Endothelial cell of umbilical vein (primary cell): ENCODE measurements at regions not wholly inside any gene's neighbourhood (a gene's known extent, or its start where the extent isn't known, plus 50 kb on each side); places are given as distances from the start of the nearest gene placed in this dataset.

ENCODE experiments used
- BruUV-seq: library from RNA; stranded (reverse); fragments of 400-500 nt; replicated peaks from 2 replicates; lab custom pipeline; 2021; lab: Mats Ljungman, UMichigan
- CTCF ChIA-PET: fragments of 300-600, 350-600 bp; sonication (Branson Sonifier 250); formaldehyde crosslinking; loops from one replicate; lab custom pipeline; 2021; ENCODE audit warnings: antibody characterized with exemption, inconsistent platforms; lab: Charles Lee
- POLR2A ChIA-PET: fragments of 300-600, 350-600 bp; sonication (Branson Sonifier 250); formaldehyde crosslinking; loops from one replicate; lab custom pipeline; 2021; ENCODE audit warnings: antibody characterized with exemption, inconsistent platforms; lab: Charles Lee
- DNase-seq: peaks from one replicate; pipeline ENCODE4 v3.0.0-alpha.2; 2011; ENCODE audit warnings: low read depth, low spot score
- FAIRE-seq: peaks from 2 replicates; lab custom pipeline; 2011; peaks lifted over from hg19 to GRCh38; lab: Jason Lieb, UNC
- H2AFZ ChIP-seq: 2 replicates; pipeline ENCODE4 v1.6.0; 2012; ENCODE audit warnings: low read depth, low read length, control low read depth, inconsistent platforms
- H3K27ac ChIP-seq: 2 replicates; pipeline ENCODE4 v1.5.1; 2011; ENCODE audit warnings: low read depth, mild to moderate bottlenecking, control low read depth, low read length, moderate library complexity; ENCODE audit not compliant: insufficient read depth
- H3K27me3 ChIP-seq, 2 experiments: 2 replicates each; pipeline versions ENCODE4 v1.6.0 to v1.6.1; 2011; ENCODE audit warnings: low read length in 2 of 2, mixed read lengths in 1 of 2; ENCODE audit not compliant: control insufficient read depth in 2 of 2, insufficient read depth in 2 of 2
- H3K36me3 ChIP-seq, 2 experiments: 2 replicates in 1 of 2; 3 replicates in 1 of 2; pipeline ENCODE4 v1.5.1; 2011; ENCODE audit warnings: low read length in 2 of 2, mild to moderate bottlenecking in 1 of 2, moderate library complexity in 1 of 2; ENCODE audit not compliant: control insufficient read depth in 2 of 2, insufficient read depth in 2 of 2; ENCODE audit errors: extremely low read depth in 1 of 2
- H3K4me1 ChIP-seq: 3 replicates; pipeline ENCODE4 v1.5.1; 2011; ENCODE audit warnings: mild to moderate bottlenecking, low read length; ENCODE audit not compliant: control insufficient read depth, insufficient read depth; ENCODE audit errors: extremely low read depth
- H3K4me2 ChIP-seq: 2 replicates; pipeline ENCODE4 v1.6.1; 2011; ENCODE audit warnings: low read length, control low read depth, mixed read lengths; ENCODE audit not compliant: insufficient read depth
- H3K4me3 ChIP-seq, 3 experiments: fragments of 200-600 bp in 1 of 3; sonication (generic), shearing (Covaris generic) in 1 of 3; replicated peaks in 1 of 3; 2 replicates each; pipeline ENCODE4 v1.5.1; 2011 to 2016; ENCODE audit warnings: control low read depth in 3 of 3, low read length in 3 of 3, mild to moderate bottlenecking in 2 of 3, inconsistent platforms in 1 of 3, low read depth in 1 of 3, moderate library complexity in 1 of 3; ENCODE audit not compliant: insufficient read depth in 1 of 3
- H3K79me2 ChIP-seq: 2 replicates; pipeline ENCODE4 v1.6.0; 2012; ENCODE audit warnings: low read length, inconsistent platforms; ENCODE audit not compliant: control insufficient read depth, insufficient read depth
- H3K9ac ChIP-seq: replicated peaks from 2 replicates; pipeline ENCODE3; 2011; ENCODE audit warnings: low read length, control low read depth; ENCODE audit not compliant: insufficient read depth; ENCODE audit errors: extremely low read depth
- H3K9me1 ChIP-seq: replicated peaks from 3 replicates; pipeline ENCODE4 v1.6.0; 2011; ENCODE audit warnings: mild to moderate bottlenecking, low read length; ENCODE audit not compliant: control insufficient read depth, insufficient read depth; ENCODE audit errors: extremely low read depth
- H3K9me3 ChIP-seq: replicated peaks from 2 replicates; pipeline ENCODE4 v1.5.1; 2012; ENCODE audit warnings: low read length, inconsistent platforms; ENCODE audit not compliant: control insufficient read depth, insufficient read depth
- H4K20me1 ChIP-seq: replicated peaks from 2 replicates; pipeline ENCODE3; 2011; ENCODE audit warnings: mild to moderate bottlenecking, low read length; ENCODE audit not compliant: control insufficient read depth, insufficient read depth; ENCODE audit errors: extremely low read depth
- EZH2 ChIP-seq: IDR thresholded peaks from 2 replicates; pipeline ENCODE4 v1.6.1; 2012; ENCODE audit warnings: borderline replicate concordance, low read depth, mild to moderate bottlenecking, moderate library complexity, low read length, inconsistent platforms; ENCODE audit not compliant: severe bottlenecking
- FOS ChIP-seq: IDR thresholded peaks from 2 replicates; pipeline ENCODE4 v1.6.1; 2011; ENCODE audit warnings: mild to moderate bottlenecking, low read length, moderate library complexity, borderline replicate concordance; ENCODE audit not compliant: insufficient read depth
- GATA2 ChIP-seq: IDR thresholded peaks from 2 replicates; pipeline ENCODE4 v1.7.0; 2011; ENCODE audit warnings: low read depth, mild to moderate bottlenecking, moderate library complexity, mixed read lengths, low read length; ENCODE audit not compliant: insufficient read length, insufficient read depth
- JUN ChIP-seq: IDR thresholded peaks from 2 replicates; pipeline ENCODE4 v1.6.1; 2011; ENCODE audit warnings: borderline replicate concordance, low read depth; ENCODE audit not compliant: insufficient read length, insufficient read depth
- MYC ChIP-seq: IDR thresholded peaks from one replicate; pipeline ENCODE4 v1.6.1; 2011; ENCODE audit warnings: mild to moderate bottlenecking, low read depth, low read length
- POLR2A ChIP-seq: IDR thresholded peaks from 2 replicates; pipeline ENCODE4 v1.6.1; 2012; ENCODE audit warnings: low read depth, mild to moderate bottlenecking, control low read depth, low read length
- POLR2AphosphoS5 ChIP-seq: IDR thresholded peaks from 2 replicates; pipeline ENCODE4 v1.6.1; 2012; ENCODE audit warnings: low read depth, mild to moderate bottlenecking, control low read depth, low read length, moderate library complexity; ENCODE audit not compliant: insufficient read depth
- dilution Hi-C: fragments of 300-500 bp; cut with MboI; formaldehyde crosslinking; loops from one replicate; pipeline ENCODE4 v1.15.0; 2019; ENCODE audit warnings: low sequenced_read_pairs; ENCODE audit not compliant: extremely low pct_ligation_motif_present
- intact Hi-C: fragments of 100-400 bp; cut with micrococcal nuclease; formaldehyde crosslinking; loops from one replicate; pipeline ENCODE4 v1.10.0; 2022
- TF ChIP-seq, protein P1 (sequence below): IDR thresholded peaks from 2 replicates; pipeline ENCODE4 v1.6.1; 2011; ENCODE audit not compliant: insufficient read depth, insufficient read length
- TF ChIP-seq, protein P2 (sequence below), 2 donors: IDR thresholded peaks; 1 replicate in 1 of 2; 2 replicates in 1 of 2; pipeline ENCODE4 v1.5.1; 2011; ENCODE audit warnings: low read length in 2 of 2, mild to moderate bottlenecking in 2 of 2, moderate library complexity in 2 of 2, control low read depth in 1 of 2, inconsistent platforms in 1 of 2, low read depth in 1 of 2; ENCODE audit not compliant: insufficient read depth in 1 of 2; ENCODE audit errors: extremely low read depth in 1 of 2

DNA sequence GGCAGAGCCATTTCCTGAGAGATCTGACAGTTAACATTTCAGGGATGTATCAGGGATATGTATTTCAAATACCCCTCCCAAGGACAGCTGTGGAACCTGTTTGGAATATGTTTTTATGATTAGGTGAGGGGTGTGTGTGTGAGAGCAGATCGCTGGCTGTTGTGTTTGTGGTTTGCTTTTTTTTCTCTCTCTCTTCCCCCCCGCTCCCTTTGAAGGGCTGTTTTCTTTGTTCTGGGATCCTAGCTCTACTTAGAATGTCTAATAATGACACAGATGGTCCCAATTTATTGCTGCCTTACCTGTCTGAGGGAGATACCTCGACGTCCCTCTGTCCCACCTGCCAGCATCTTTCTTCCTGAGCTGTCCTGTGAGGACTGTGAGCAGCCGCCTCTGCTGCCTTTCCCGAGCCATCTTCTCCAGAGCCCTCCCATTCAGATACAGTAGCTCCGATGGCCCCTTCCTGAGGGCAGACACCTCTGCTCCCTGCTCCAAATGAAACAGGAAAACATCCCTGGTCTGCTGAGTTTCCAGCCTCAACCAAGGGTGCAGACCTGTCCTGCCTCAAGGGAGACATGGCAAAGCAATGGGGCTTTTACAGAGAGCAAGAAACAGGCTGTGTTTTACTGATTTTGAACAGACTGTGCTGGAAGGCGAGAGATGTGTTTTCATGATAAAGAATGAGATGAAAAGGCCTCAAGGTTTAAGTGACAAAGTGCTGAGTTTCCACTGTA is 138.0 kb upstream of the TNR start:
- Histone ChIP-seq H4K20me1 (no peaks in the 10 kb centered on the region), H3K27me3 (peaks cover 4 to 11% of the 10 kb centered on the region in 2 experiments), H3K4me1 (no peaks in the 10 kb centered on the region), H3K4me3 (no peak overlapping the region), H3K79me2 (no peaks in the 10 kb centered on the region), H3K9me1 (no peaks in the 10 kb centered on the region), H3K27ac (no peak overlapping the region), H3K36me3 (no peaks in the 10 kb centered on the region), H2AFZ (no peak overlapping the region), H3K9ac (no peak overlapping the region), H3K9me3 (no peaks in the 10 kb centered on the region), H3K4me2 (no peak overlapping the region)
- FAIRE-seq (no peak), DNase-seq (no peak)
- POLR2A ChIA-PET: no interaction called here
- dilution Hi-C loops (no loop called here), intact Hi-C loops (no loop called here)
- BruUV-seq: no TSS peak
- no peak for TF ChIP-seq EZH2
- TF ChIP-seq FOS: no peak
- no peak for TF ChIP-seq POLR2A
- TF ChIP-seq JUN: no peak
- no peak for TF ChIP-seq POLR2AphosphoS5
- TF ChIP-seq, protein P1, sequence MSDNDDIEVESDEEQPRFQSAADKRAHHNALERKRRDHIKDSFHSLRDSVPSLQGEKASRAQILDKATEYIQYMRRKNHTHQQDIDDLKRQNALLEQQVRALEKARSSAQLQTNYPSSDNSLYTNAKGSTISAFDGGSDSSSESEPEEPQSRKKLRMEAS: no peak
- TF ChIP-seq MYC: no peak
- no peak for TF ChIP-seq GATA2
- TF ChIP-seq, protein P2, sequence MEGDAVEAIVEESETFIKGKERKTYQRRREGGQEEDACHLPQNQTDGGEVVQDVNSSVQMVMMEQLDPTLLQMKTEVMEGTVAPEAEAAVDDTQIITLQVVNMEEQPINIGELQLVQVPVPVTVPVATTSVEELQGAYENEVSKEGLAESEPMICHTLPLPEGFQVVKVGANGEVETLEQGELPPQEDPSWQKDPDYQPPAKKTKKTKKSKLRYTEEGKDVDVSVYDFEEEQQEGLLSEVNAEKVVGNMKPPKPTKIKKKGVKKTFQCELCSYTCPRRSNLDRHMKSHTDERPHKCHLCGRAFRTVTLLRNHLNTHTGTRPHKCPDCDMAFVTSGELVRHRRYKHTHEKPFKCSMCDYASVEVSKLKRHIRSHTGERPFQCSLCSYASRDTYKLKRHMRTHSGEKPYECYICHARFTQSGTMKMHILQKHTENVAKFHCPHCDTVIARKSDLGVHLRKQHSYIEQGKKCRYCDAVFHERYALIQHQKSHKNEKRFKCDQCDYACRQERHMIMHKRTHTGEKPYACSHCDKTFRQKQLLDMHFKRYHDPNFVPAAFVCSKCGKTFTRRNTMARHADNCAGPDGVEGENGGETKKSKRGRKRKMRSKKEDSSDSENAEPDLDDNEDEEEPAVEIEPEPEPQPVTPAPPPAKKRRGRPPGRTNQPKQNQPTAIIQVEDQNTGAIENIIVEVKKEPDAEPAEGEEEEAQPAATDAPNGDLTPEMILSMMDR (IDR thresholded peaks at IDR 0.05; ENCODE audit: extremely low read depth in 1 of 2, insufficient read depth in 1 of 2, low read depth in 1 of 2, low read length in 2 of 2): no peak
- CTCF ChIA-PET: interaction anchor here (1.2 kb wide), 1 partner anchor 507 kb away, joined by 3 read pairs; no protein-coding TSS in a partner anchor
